ENCODE measurements at regions not wholly inside any gene's neighbourhood (a gene's known extent, or its start where the extent isn't known, plus 50 kb on each side); places are given as distances from the start of the nearest gene placed in this dataset.

- TF ChIP-seq CTCF (IDR thresholded peaks at IDR 0.05) (no peak), POLR2A (IDR thresholded peaks at IDR 0.05) (no peak)
Measured at GRCh38 chr4:175998782-175999181, 66.9 kb upstream of the WDR17 start.

Measured in uterus (tissue), 2 donors.